Lower leg skin (tissue), 3 donors: ENCODE measurements at regions not wholly inside any gene's neighbourhood (a gene's known extent, or its start where the extent isn't known, plus 50 kb on each side); places are given as distances from the start of the nearest gene placed in this dataset.

Experiments used
- CTCF ChIP-seq, 3 donors: fragments of 450-650 bp; IDR thresholded peaks; one replicate each; pipeline ENCODE4 v1.5.1; 2016; ENCODE audit warnings: antibody characterized with exemption in 3 of 3, mild to moderate bottlenecking in 3 of 3, moderate library complexity in 2 of 3
- POLR2A ChIP-seq, 2 donors: fragments of 450-650 bp; IDR thresholded peaks; one replicate each; pipeline ENCODE4 v1.6.1; 2016 to 2017; ENCODE audit warnings: antibody characterized with exemption in 2 of 2, mild to moderate bottlenecking in 1 of 2, moderate library complexity in 1 of 2

DNA sequence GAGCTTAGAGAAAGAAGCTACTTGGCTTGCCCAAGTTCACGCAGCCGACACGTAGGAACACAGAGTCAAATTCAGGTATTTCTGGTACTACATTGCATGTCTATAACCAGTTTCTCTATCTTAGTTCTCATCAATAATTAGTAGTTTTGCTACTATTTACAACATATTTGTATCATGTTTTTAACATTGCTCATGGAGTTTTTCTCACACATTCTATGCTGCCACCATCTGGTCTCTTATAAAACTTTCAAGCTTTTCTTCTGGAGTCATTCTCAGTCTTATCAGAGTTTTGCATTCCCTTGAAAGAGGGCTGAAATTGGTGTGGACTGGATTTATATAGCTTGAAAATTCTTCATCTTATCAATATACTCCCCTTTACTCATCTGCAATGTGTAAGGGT is 118.8 kb upstream of the PALMD start:
- no peak for TF ChIP-seq CTCF (IDR thresholded peaks at IDR 0.05)
- no peak for TF ChIP-seq POLR2A (IDR thresholded peaks at IDR 0.05)
